PC-3 (cell line): ENCODE measurements at regions not wholly inside any gene's neighbourhood (a gene's known extent, or its start where the extent isn't known, plus 50 kb on each side); places are given as distances from the start of the nearest gene placed in this dataset.

ENCODE experiments used
- ATAC-seq: fragments of 200-7000 bp; cut with Tn5 transposase; 2 replicates; pipeline ENCODE4 v1.9.1; 2020; ENCODE audit warnings: mild to moderate bottlenecking, moderate library complexity
- BruUV-seq: library from RNA; stranded (reverse); fragments of 400-500 nt; replicated peaks from 2 replicates; lab custom pipeline; 2021; lab: Mats Ljungman, UMichigan
- CTCF ChIA-PET: fragments of 300-600 bp; sonication (Branson Sonifier 250); formaldehyde crosslinking; loops from one replicate; lab custom pipeline; 2022; ENCODE audit warnings: antibody characterized with exemption; lab: Charles Lee
- POLR2A ChIA-PET: fragments of 300-600 bp; sonication (Branson Sonifier 250); formaldehyde crosslinking; loops from one replicate; lab custom pipeline; 2022; ENCODE audit warnings: antibody characterized with exemption; ENCODE audit not compliant: unreplicated experiment; lab: Charles Lee
- DNase-seq: peaks from one replicate; pipeline ENCODE4 v3.0.0-alpha.2; 2015
- H2AFZ ChIP-seq: fragments of 300-600 bp; sonication (generic); 2 replicates; pipeline ENCODE4 v1.6.0; 2016; ENCODE audit warnings: antibody characterized with exemption, low read length
- H3F3A ChIP-seq: fragments of 300-600 bp; sonication (generic); one replicate; pipeline ENCODE4 v1.6.0; 2017; ENCODE audit warnings: antibody characterized with exemption, low read length, control low read depth, mild to moderate bottlenecking; ENCODE audit not compliant: unreplicated experiment
- H3K27ac ChIP-seq: fragments of 300-600 bp; sonication (generic); 2 replicates; pipeline ENCODE4 v1.5.1; 2016; ENCODE audit warnings: mild to moderate bottlenecking, low read length
- H3K27me3 ChIP-seq: fragments of 300-600 bp; sonication (generic); 2 replicates; pipeline ENCODE4 v1.6.1; 2016; ENCODE audit warnings: low read length, mixed read lengths
- H3K36me3 ChIP-seq: fragments of 300-600 bp; sonication (generic); 2 replicates; pipeline ENCODE4 v1.6.1; 2016; ENCODE audit warnings: low read depth, mixed run types, low read length, mixed read lengths
- H3K4me1 ChIP-seq: fragments of 300-600 bp; sonication (generic); 2 replicates; pipeline ENCODE4 v1.5.1; 2016; ENCODE audit warnings: low read length; ENCODE audit not compliant: insufficient read depth
- H3K4me2 ChIP-seq: fragments of 300-600 bp; sonication (generic); 2 replicates; pipeline ENCODE4 v1.6.0; 2016; ENCODE audit warnings: low read length
- H3K4me3 ChIP-seq: fragments of 300-600 bp; sonication (generic); 2 replicates; pipeline ENCODE4 v1.5.1; 2016; ENCODE audit warnings: mild to moderate bottlenecking, low read length, mixed read lengths
- H3K79me2 ChIP-seq: fragments of 300-600 bp; sonication (generic); 2 replicates; pipeline ENCODE4 v1.6.1; 2017; ENCODE audit warnings: low read length, mixed read lengths
- H3K9ac ChIP-seq: fragments of 300-600 bp; sonication (generic); 2 replicates; pipeline ENCODE4 v1.6.0; 2016; ENCODE audit warnings: mild to moderate bottlenecking, low read length
- H3K9me2 ChIP-seq: fragments of 300-600 bp; sonication (generic); replicated peaks from 2 replicates; pipeline ENCODE4 v1.6.1; 2016; ENCODE audit warnings: mixed run types, low read length, mixed read lengths
- H3K9me3 ChIP-seq: fragments of 300-600 bp; sonication (generic); 2 replicates; pipeline ENCODE4 v1.6.1; 2016; ENCODE audit warnings: low read length, mixed read lengths
- H4K20me1 ChIP-seq: fragments of 300-600 bp; sonication (generic); 2 replicates; pipeline ENCODE4 v1.6.1; 2016; ENCODE audit warnings: low read length, mixed read lengths
- EZH2 ChIP-seq: fragments of 300-600 bp; sonication (generic); IDR thresholded peaks from one replicate; pipeline ENCODE4 v1.6.1; 2017; ENCODE audit warnings: antibody characterized with exemption, mild to moderate bottlenecking, low read length; ENCODE audit not compliant: unreplicated experiment
- EZH2phosphoT487 ChIP-seq: fragments of 300-600 bp; sonication (generic); IDR thresholded peaks from 2 replicates; pipeline ENCODE4 v1.6.1; 2018; ENCODE audit warnings: mild to moderate bottlenecking, antibody characterized with exemption, low read length, borderline replicate concordance
- intact Hi-C: fragments of 100-400 bp; cut with micrococcal nuclease; formaldehyde crosslinking; loops from 2 replicates; pipeline ENCODE4 v1.9.0; 2023
- TF ChIP-seq, protein P1 (sequence below): fragments of 300-600 bp; sonication (generic); conservative IDR thresholded peaks from 2 replicates; pipeline ENCODE4 v1.5.1; 2017; ENCODE audit warnings: antibody characterized with exemption, low read depth, mild to moderate bottlenecking, low read length

DNA sequence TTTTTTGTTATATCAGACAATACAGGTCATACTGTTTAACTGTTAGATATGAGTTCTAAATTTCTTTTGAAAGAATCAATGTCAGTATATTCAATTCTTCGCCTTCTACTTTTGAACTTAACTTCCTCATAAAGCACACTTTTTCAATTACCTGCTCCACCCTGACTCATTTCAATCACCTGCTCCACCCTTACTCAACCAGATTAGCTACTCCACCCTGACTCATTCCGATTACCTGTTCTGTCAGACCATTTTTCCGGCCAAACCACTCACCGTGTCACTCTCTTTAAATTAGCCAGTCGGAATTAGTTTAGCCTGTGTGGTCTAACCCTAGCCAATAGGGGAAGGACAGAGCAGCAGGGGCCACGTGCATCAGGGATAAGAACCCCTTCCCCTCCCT is 751.8 kb upstream of the POU3F4 start:
- no peaks in the 10 kb centered on the region for H3K36me3 ChIP-seq
- H3K9me2 ChIP-seq, result no peaks in the 10 kb centered on the region
- ChIA-PET POLR2A (no interaction called here), CTCF (no interaction called here)
- intact Hi-C loops, result no loop called here
- H3K4me1 ChIP-seq, result 0 out of 2 replicates have a peak, but pooled peaks cover 5% of the 10 kb centered on the region
- no peaks in the 10 kb centered on the region for H4K20me1 ChIP-seq
- no peaks in the 10 kb centered on the region for H3K79me2 ChIP-seq
- peak; percentile 48 for DNase-seq
- ATAC-seq, result no peak
- no peak overlapping the region for H3K4me2 ChIP-seq
- no peak overlapping the region for H3K4me3 ChIP-seq
- H3K27me3 ChIP-seq, result no peaks in the 10 kb centered on the region
- no peak overlapping the region for H3K9ac ChIP-seq
- no peak overlapping the region for H3K27ac ChIP-seq
- no peaks in the 10 kb centered on the region for H3F3A ChIP-seq
- no TSS peak for BruUV-seq
- H2AFZ ChIP-seq, result no peak overlapping the region
- H3K9me3 ChIP-seq, result no peaks in the 10 kb centered on the region
- TF ChIP-seq, protein P1, sequence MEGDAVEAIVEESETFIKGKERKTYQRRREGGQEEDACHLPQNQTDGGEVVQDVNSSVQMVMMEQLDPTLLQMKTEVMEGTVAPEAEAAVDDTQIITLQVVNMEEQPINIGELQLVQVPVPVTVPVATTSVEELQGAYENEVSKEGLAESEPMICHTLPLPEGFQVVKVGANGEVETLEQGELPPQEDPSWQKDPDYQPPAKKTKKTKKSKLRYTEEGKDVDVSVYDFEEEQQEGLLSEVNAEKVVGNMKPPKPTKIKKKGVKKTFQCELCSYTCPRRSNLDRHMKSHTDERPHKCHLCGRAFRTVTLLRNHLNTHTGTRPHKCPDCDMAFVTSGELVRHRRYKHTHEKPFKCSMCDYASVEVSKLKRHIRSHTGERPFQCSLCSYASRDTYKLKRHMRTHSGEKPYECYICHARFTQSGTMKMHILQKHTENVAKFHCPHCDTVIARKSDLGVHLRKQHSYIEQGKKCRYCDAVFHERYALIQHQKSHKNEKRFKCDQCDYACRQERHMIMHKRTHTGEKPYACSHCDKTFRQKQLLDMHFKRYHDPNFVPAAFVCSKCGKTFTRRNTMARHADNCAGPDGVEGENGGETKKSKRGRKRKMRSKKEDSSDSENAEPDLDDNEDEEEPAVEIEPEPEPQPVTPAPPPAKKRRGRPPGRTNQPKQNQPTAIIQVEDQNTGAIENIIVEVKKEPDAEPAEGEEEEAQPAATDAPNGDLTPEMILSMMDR, result no peak
- TF ChIP-seq EZH2, result no peak
- no peak for TF ChIP-seq EZH2phosphoT487

GRCh38 chrX:82757614-82758013 is 750.5 kb upstream of the POU3F4 start:
- POLR2A ChIA-PET, result no interaction called here
- H3K9me3 ChIP-seq, result no peaks in the 10 kb centered on the region
- no peak overlapping the region for H3K9ac ChIP-seq
- no peak overlapping the region for H2AFZ ChIP-seq
- TF ChIP-seq, protein P1, result no peak
- TF ChIP-seq EZH2, result no peak
- no TSS peak for BruUV-seq
- intact Hi-C loops, result no loop called here
- H4K20me1 ChIP-seq, result no peaks in the 10 kb centered on the region
- no peak overlapping the region for H3K27ac ChIP-seq
- H3K4me3 ChIP-seq, result no peak overlapping the region
- no peaks in the 10 kb centered on the region for H3K79me2 ChIP-seq
- CTCF ChIA-PET, result interaction anchor here (0.6 kb wide), 1 partner anchor 56 kb away, joined by 3 read pairs; no protein-coding TSS in a partner anchor
- H3K27me3 ChIP-seq, result no peaks in the 10 kb centered on the region
- DNase-seq (peak; percentile 2), ATAC-seq (no peak)
- no peak overlapping the region for H3K4me2 ChIP-seq
- no peaks in the 10 kb centered on the region for H3K9me2 ChIP-seq
- no peaks in the 10 kb centered on the region for H3F3A ChIP-seq
- 0 out of 2 replicates have a peak, but pooled peaks cover 5% of the 10 kb centered on the region for H3K4me1 ChIP-seq
- no peaks in the 10 kb centered on the region for H3K36me3 ChIP-seq

DNA sequence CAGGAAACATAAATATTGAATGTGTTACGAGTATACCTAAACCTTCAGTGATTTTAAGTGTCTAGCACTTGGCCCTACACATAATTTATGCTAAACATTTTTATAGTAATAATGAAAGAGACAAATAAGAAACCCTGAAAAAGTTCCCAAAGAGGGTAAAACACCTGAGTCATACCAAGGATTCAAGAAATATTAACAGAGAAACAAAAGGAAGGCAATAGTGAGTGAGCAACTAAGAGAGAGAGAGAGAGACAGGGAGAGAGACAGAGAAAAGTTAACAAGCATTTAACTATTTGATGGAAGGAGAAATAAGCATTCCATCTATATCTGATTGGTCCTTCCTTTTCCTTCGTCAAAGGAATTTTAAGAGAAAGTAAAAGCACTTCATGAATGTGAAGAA is 743.6 kb upstream of the POU3F4 start:
- H3K9me3 ChIP-seq, result no peaks in the 10 kb centered on the region
- BruUV-seq, result no TSS peak
- no peaks in the 10 kb centered on the region for H3K9me2 ChIP-seq
- H3K4me2 ChIP-seq, result no peak overlapping the region
- no peak for DNase-seq
- TF ChIP-seq, protein P1, result no peak
- no peaks in the 10 kb centered on the region for H3K79me2 ChIP-seq
- H3K4me1 ChIP-seq, result no peaks in the 10 kb centered on the region
- H2AFZ ChIP-seq, result no peak overlapping the region
- no peaks in the 10 kb centered on the region for H4K20me1 ChIP-seq
- ATAC-seq, result no peak
- ChIA-PET POLR2A (no interaction called here), CTCF (interaction anchor here (0.5 kb wide), 1 partner anchor 234 kb away, joined by 3 read pairs; no protein-coding TSS in a partner anchor)
- H3K27ac ChIP-seq, result no peak overlapping the region
- H3K27me3 ChIP-seq, result no peaks in the 10 kb centered on the region
- no peaks in the 10 kb centered on the region for H3K36me3 ChIP-seq
- intact Hi-C loops, result no loop called here
- H3K4me3 ChIP-seq, result no peak overlapping the region
- no peaks in the 10 kb centered on the region for H3F3A ChIP-seq
- H3K9ac ChIP-seq, result no peak overlapping the region
